Esophagus muscularis mucosa (tissue), 4 donors: ENCODE measurements at regions not wholly inside any gene's neighbourhood (a gene's known extent, or its start where the extent isn't known, plus 50 kb on each side); places are given as distances from the start of the nearest gene placed in this dataset.

Experiments
- CTCF ChIP-seq, 3 experiments: fragments of 200-600 bp in 2 of 3; fragments of 450-650 bp in 1 of 3; sonication (generic) in 2 of 3; IDR thresholded peaks; one replicate each; pipeline ENCODE4 v1.5.1; 2017 to 2019; ENCODE audit warnings: antibody characterized with exemption in 3 of 3, mild to moderate bottlenecking in 2 of 3, moderate library complexity in 1 of 3
- EP300 ChIP-seq: sonication (generic); formaldehyde crosslinking; IDR thresholded peaks from one replicate; pipeline ENCODE4 v1.6.1; 2017; ENCODE audit warnings: antibody characterized with exemption
- POLR2A ChIP-seq: fragments of 450-650 bp; IDR thresholded peaks from one replicate; pipeline ENCODE4 v1.6.1; 2017; ENCODE audit warnings: antibody characterized with exemption, moderate library complexity, mild to moderate bottlenecking, low read depth

GRCh38 chr12:24553259-24553658 is 395.6 kb downstream of the BCAT1 start:
- TF ChIP-seq CTCF (IDR thresholded peaks at IDR 0.05) (no peak), POLR2A (no peak), EP300 (no peak)
